GM12872 (cell line): ENCODE measurements at regions not wholly inside any gene's neighbourhood (a gene's known extent, or its start where the extent isn't known, plus 50 kb on each side); places are given as distances from the start of the nearest gene placed in this dataset.

Experiments
- CTCF ChIP-seq: IDR thresholded peaks from 3 replicates; pipeline ENCODE4 v1.5.1; 2011; ENCODE audit warnings: low read depth, mild to moderate bottlenecking, low read length, moderate library complexity; ENCODE audit not compliant: insufficient read depth

GRCh38 chr1:47683401-47683800, 245.6 kb downstream of the FOXD2 start:
- TF ChIP-seq CTCF = no peak

- TF ChIP-seq CTCF = no peak
Measured at GRCh38 chr1:47684518-47684917, 246.7 kb downstream of the FOXD2 start.

GRCh38 chr1:47684964-47685762, 247.3 kb downstream of the FOXD2 start:
- TF ChIP-seq CTCF = no peak

- TF ChIP-seq CTCF = no peak
Measured at GRCh38 chr1:47685763-47686066, 247.9 kb downstream of the FOXD2 start.

GRCh38 chr1:47686731-47687630, 249.1 kb downstream of the FOXD2 start:
- no peak for TF ChIP-seq CTCF

- TF ChIP-seq CTCF = no peak
Measured at GRCh38 chr1:47687631-47688460, 250.0 kb downstream of the FOXD2 start.
